HUES48 (cell line): ENCODE measurements at regions not wholly inside any gene's neighbourhood (a gene's known extent, or its start where the extent isn't known, plus 50 kb on each side); places are given as distances from the start of the nearest gene placed in this dataset.
A peak's percentile ranks its signal among the peaks of the same experiment; 100 is the strongest.

Experiments used
- H3K27ac ChIP-seq: one replicate; pipeline ENCODE4 v1.7.0; 2013; ENCODE audit warnings: low read depth, low read length, inconsistent platforms
- H3K27me3 ChIP-seq: 2 replicates; pipeline ENCODE4 v1.6.1; 2013; ENCODE audit warnings: mild to moderate bottlenecking, low read length; ENCODE audit not compliant: control insufficient read depth, insufficient read depth
- H3K36me3 ChIP-seq: 2 replicates; pipeline ENCODE4 v1.6.1; 2013; ENCODE audit warnings: low read length; ENCODE audit not compliant: control insufficient read depth, insufficient read depth
- H3K4me1 ChIP-seq: 2 replicates; pipeline ENCODE4 v1.6.1; 2013; ENCODE audit warnings: mild to moderate bottlenecking, low read length; ENCODE audit not compliant: control insufficient read depth, insufficient read depth
- H3K4me3 ChIP-seq: 2 replicates; pipeline ENCODE4 v1.5.1; 2013; ENCODE audit warnings: mild to moderate bottlenecking, low read depth, low read length
- H3K9ac ChIP-seq: 2 replicates; pipeline ENCODE4 v1.6.1; 2013; ENCODE audit warnings: mild to moderate bottlenecking, low read depth, low read length, moderate library complexity
- H3K9me3 ChIP-seq: 2 replicates; pipeline ENCODE4 v1.6.1; 2013; ENCODE audit warnings: low read length; ENCODE audit not compliant: control insufficient read depth, insufficient read depth

GRCh38 chr1:232283864-232284263, 346.1 kb downstream of the SIPA1L2 start:
- H3K36me3 ChIP-seq, result no peaks in the 10 kb centered on the region
- H3K9me3 ChIP-seq, result no peaks in the 10 kb centered on the region
- peaks cover 5% of the 10 kb centered on the region; the same call in 1 of the 2 replicates for H3K27me3 ChIP-seq
- no peak overlapping the region for H3K9ac ChIP-seq
- no peak overlapping the region for H3K27ac ChIP-seq
- H3K4me1 ChIP-seq, result peaks cover 33% of the 10 kb centered on the region
- H3K4me3 ChIP-seq, result no peak overlapping the region

GRCh38 chr1:232282498-232282897, 347.4 kb downstream of the SIPA1L2 start:
- no peak overlapping the region for H3K4me3 ChIP-seq
- H3K27me3 ChIP-seq, result peaks cover 5% of the 10 kb centered on the region; the same call in 1 of the 2 replicates
- H3K9ac ChIP-seq, result no peak overlapping the region
- H3K27ac ChIP-seq, result no peak overlapping the region
- H3K36me3 ChIP-seq, result no peaks in the 10 kb centered on the region
- H3K4me1 ChIP-seq, result peaks cover 36% of the 10 kb centered on the region
- no peaks in the 10 kb centered on the region for H3K9me3 ChIP-seq

- Histone ChIP-seq H3K36me3 (no peaks in the 10 kb centered on the region), H3K4me3 (peak overlapping the region; percentile 9; the same call in 1 of the 2 replicates), H3K27me3 (peaks cover 5% of the 10 kb centered on the region; the same call in 1 of the 2 replicates), H3K9me3 (no peaks in the 10 kb centered on the region), H3K4me1 (peaks cover 36% of the 10 kb centered on the region), H3K9ac (no peak overlapping the region), H3K27ac (peak overlapping the region; percentile 55)
These were observed 349.0 kb downstream of the SIPA1L2 start for GRCh38 chr1:232280910-232281309.

GRCh38 chr1:232279909-232280400, 350.0 kb downstream of the SIPA1L2 start:
- Histone ChIP-seq H3K27ac (peak overlapping the region; percentile 55), H3K4me1 (peaks cover 36% of the 10 kb centered on the region), H3K9me3 (no peaks in the 10 kb centered on the region), H3K9ac (no peak overlapping the region), H3K36me3 (no peaks in the 10 kb centered on the region), H3K4me3 (no peak overlapping the region), H3K27me3 (peaks cover 5% of the 10 kb centered on the region; the same call in 1 of the 2 replicates)

- Histone ChIP-seq H3K4me3 (no peak overlapping the region), H3K36me3 (no peaks in the 10 kb centered on the region), H3K4me1 (peaks cover 36% of the 10 kb centered on the region), H3K27ac (no peak overlapping the region), H3K9ac (no peak overlapping the region), H3K27me3 (peaks cover 5% of the 10 kb centered on the region; the same call in 1 of the 2 replicates), H3K9me3 (no peaks in the 10 kb centered on the region)
These were observed 351.0 kb downstream of the SIPA1L2 start for GRCh38 chr1:232278925-232279324.

- no peaks in the 10 kb centered on the region for H3K9me3 ChIP-seq
- peaks cover 30% of the 10 kb centered on the region for H3K4me1 ChIP-seq
- H3K4me3 ChIP-seq, result no peak overlapping the region
- H3K27ac ChIP-seq, result no peak overlapping the region
- H3K36me3 ChIP-seq, result no peaks in the 10 kb centered on the region
- H3K27me3 ChIP-seq, result no peaks in the 10 kb centered on the region; the same call in none of the 2 replicates
- H3K9ac ChIP-seq, result no peak overlapping the region
These were observed 353.3 kb downstream of the SIPA1L2 start for GRCh38 chr1:232276651-232277050.

- Histone ChIP-seq H3K9ac (no peak overlapping the region), H3K27ac (no peak overlapping the region), H3K4me1 (peaks cover 16% of the 10 kb centered on the region), H3K9me3 (no peaks in the 10 kb centered on the region), H3K4me3 (no peak overlapping the region), H3K36me3 (no peaks in the 10 kb centered on the region), H3K27me3 (no peaks in the 10 kb centered on the region; the same call in none of the 2 replicates)
These were observed 354.8 kb downstream of the SIPA1L2 start for GRCh38 chr1:232274999-232275710.

- H3K4me1 ChIP-seq, result peaks cover 8% of the 10 kb centered on the region
- H3K27me3 ChIP-seq, result no peaks in the 10 kb centered on the region; the same call in none of the 2 replicates
- no peaks in the 10 kb centered on the region for H3K36me3 ChIP-seq
- no peaks in the 10 kb centered on the region for H3K9me3 ChIP-seq
- H3K4me3 ChIP-seq, result no peak overlapping the region
- no peak overlapping the region for H3K27ac ChIP-seq
- no peak overlapping the region for H3K9ac ChIP-seq
These were observed 355.6 kb downstream of the SIPA1L2 start for GRCh38 chr1:232274236-232274855.

- Histone ChIP-seq H3K9ac (no peak overlapping the region), H3K4me3 (no peak overlapping the region), H3K27me3 (no peaks in the 10 kb centered on the region; the same call in none of the 2 replicates), H3K27ac (no peak overlapping the region), H3K4me1 (no peaks in the 10 kb centered on the region), H3K36me3 (no peaks in the 10 kb centered on the region), H3K9me3 (no peaks in the 10 kb centered on the region)
These were observed 356.9 kb downstream of the SIPA1L2 start for GRCh38 chr1:232273011-232273410.

GRCh38 chr1:232271991-232272589, 357.8 kb downstream of the SIPA1L2 start:
- Histone ChIP-seq H3K4me3 (no peak overlapping the region), H3K27me3 (no peaks in the 10 kb centered on the region; the same call in none of the 2 replicates), H3K9me3 (no peaks in the 10 kb centered on the region), H3K4me1 (no peaks in the 10 kb centered on the region), H3K27ac (no peak overlapping the region), H3K36me3 (no peaks in the 10 kb centered on the region), H3K9ac (no peak overlapping the region)

GRCh38 chr1:232271299-232271698, 358.6 kb downstream of the SIPA1L2 start:
- no peak overlapping the region for H3K27ac ChIP-seq
- H3K27me3 ChIP-seq, result no peaks in the 10 kb centered on the region; the same call in 1 of the 2 replicates
- no peaks in the 10 kb centered on the region for H3K9me3 ChIP-seq
- H3K4me3 ChIP-seq, result no peak overlapping the region
- no peak overlapping the region for H3K9ac ChIP-seq
- H3K36me3 ChIP-seq, result no peaks in the 10 kb centered on the region
- no peaks in the 10 kb centered on the region for H3K4me1 ChIP-seq
